ENCODE measurements at regions not wholly inside any gene's neighbourhood (a gene's known extent, or its start where the extent isn't known, plus 50 kb on each side); places are given as distances from the start of the nearest gene placed in this dataset.

DNA sequence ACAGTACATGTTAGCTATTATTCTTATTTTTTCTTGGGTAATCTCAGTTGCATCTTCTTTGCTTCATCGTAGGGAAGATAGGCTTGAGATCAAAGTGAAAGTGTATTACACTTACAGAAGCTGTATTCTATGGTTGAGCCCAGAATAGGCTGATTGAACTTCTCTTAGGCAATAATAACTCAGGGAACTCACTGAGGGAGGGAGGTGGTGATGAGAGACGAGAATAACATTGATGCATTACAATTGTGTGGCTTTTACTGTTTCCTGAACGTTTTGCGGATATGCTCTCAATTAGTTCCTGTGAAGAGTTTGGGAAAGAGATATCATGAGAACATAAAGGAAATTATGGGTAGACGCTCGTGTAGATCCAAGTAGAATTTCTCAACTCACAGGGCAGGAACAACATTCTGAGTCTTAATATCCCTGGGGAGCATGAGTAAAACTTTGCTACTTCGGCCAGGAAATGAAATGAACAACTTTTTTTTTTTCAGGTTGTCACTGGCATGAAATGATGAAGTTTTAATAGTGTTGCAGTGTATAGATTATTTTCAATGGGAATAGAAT, 302.2 kb downstream of the TUSC7 start:
- H3K27me3 ChIP-seq (replicated peaks in 1 of 7), result no peaks in the 10 kb centered on the region
- H3K4me1 ChIP-seq, result peaks cover 0 to 3% (median 0%) of the 10 kb centered on the region in 6 donors
- no peaks in the 10 kb centered on the region for H3K36me3 ChIP-seq
- intact Hi-C loops (cut with DNase I; ENCODE audit: low total_unique reads), result no loop called here
- no peak for DNase-seq
- no peak overlapping the region for H3K27ac ChIP-seq
- H3K9me3 ChIP-seq, result no peaks in the 10 kb centered on the region
- H3K4me3 ChIP-seq, result no peak overlapping the region
- TF ChIP-seq POLR2AphosphoS5 (IDR thresholded peaks at IDR 0.05), result no peak
- TF ChIP-seq, protein P1, sequence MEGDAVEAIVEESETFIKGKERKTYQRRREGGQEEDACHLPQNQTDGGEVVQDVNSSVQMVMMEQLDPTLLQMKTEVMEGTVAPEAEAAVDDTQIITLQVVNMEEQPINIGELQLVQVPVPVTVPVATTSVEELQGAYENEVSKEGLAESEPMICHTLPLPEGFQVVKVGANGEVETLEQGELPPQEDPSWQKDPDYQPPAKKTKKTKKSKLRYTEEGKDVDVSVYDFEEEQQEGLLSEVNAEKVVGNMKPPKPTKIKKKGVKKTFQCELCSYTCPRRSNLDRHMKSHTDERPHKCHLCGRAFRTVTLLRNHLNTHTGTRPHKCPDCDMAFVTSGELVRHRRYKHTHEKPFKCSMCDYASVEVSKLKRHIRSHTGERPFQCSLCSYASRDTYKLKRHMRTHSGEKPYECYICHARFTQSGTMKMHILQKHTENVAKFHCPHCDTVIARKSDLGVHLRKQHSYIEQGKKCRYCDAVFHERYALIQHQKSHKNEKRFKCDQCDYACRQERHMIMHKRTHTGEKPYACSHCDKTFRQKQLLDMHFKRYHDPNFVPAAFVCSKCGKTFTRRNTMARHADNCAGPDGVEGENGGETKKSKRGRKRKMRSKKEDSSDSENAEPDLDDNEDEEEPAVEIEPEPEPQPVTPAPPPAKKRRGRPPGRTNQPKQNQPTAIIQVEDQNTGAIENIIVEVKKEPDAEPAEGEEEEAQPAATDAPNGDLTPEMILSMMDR (IDR thresholded peaks at IDR 0.05 in 8 of 11, conservative IDR thresholded peaks at IDR 0.05 in 3 of 11), result no peak
- TF ChIP-seq POLR2A (IDR thresholded peaks at IDR 0.05), result no peak
- 15 to 50% (median 32%) methylated on average over 7 of the region's 7 CpGs for WGBS, 5 donors

- no peaks in the 10 kb centered on the region for H3K36me3 ChIP-seq
- no peak for DNase-seq
- WGBS, 5 donors, result 85 to 98% (median 91%) methylated on average over 2 of the region's 2 CpGs
- H3K4me1 ChIP-seq, result peaks cover 0 to 11% (median 5%) of the 10 kb centered on the region in 6 donors
- H3K27ac ChIP-seq, result no peak overlapping the region
- no peaks in the 10 kb centered on the region for H3K9me3 ChIP-seq
- intact Hi-C loops (cut with DNase I; ENCODE audit: low total_unique reads), result no loop called here
- H3K27me3 ChIP-seq (replicated peaks in 1 of 7), result peaks cover 0 to 8% (median 0%) of the 10 kb centered on the region in 7 donors
- H3K4me3 ChIP-seq, result no peak overlapping the region
- TF ChIP-seq, protein P1 (IDR thresholded peaks at IDR 0.05 in 8 of 11, conservative IDR thresholded peaks at IDR 0.05 in 3 of 11), result no peak
- TF ChIP-seq POLR2A (IDR thresholded peaks at IDR 0.05), result no peak
- TF ChIP-seq POLR2AphosphoS5 (IDR thresholded peaks at IDR 0.05), result no peak
Measured at GRCh38 chr3:117016378-117016777, 306.8 kb downstream of the TUSC7 start.

DNA sequence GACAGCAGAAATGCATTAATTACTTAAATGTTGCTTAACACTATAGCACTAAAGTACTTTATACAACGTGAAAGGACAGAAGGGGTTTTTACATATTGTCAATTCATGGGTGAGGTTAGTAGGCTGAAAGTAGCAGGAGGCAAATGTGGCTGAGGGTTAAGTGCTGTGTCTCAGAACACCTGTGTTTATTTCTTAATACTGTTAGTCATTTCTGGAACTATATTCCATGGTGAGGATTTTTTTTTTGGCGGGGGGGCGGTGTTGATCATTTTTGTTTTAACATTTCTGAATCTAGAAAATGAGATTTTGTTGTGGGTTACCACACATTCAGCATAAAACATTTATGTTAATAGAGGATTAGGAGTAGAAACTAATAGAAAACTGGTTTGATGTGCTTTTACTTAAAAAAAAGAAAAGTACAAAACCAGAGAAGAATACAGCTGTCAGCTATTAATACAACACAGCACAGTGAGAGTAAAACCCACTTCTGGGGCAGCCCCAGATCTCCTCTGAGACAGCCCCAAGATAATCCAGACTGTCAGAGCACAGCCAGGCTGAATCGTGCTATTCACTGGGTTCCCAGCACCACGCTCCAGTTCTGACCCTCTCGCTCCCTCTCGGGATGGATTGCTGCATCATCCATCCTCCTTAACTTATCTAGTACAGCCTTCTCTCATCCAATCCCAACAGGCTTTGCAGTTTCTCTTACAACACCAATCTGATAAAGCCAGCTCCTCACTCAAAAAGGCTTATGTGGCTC, 307.7 kb downstream of the TUSC7 start:
- TF ChIP-seq POLR2A (IDR thresholded peaks at IDR 0.05), result no peak
- TF ChIP-seq POLR2AphosphoS5 (IDR thresholded peaks at IDR 0.05), result no peak
- TF ChIP-seq, protein P1 (IDR thresholded peaks at IDR 0.05 in 8 of 11, conservative IDR thresholded peaks at IDR 0.05 in 3 of 11), result no peak
- Histone ChIP-seq H3K4me3 (no peak overlapping the region), H3K27ac (no peak overlapping the region), H3K4me1 (peaks cover 0 to 9% (median 5%) of the 10 kb centered on the region in 6 donors), H3K9me3 (no peaks in the 10 kb centered on the region), H3K27me3 (replicated peaks in 1 of 7) (peaks cover 0 to 8% (median 0%) of the 10 kb centered on the region in 7 donors), H3K36me3 (no peaks in the 10 kb centered on the region)
- WGBS, 5 donors, result 65 to 76% (median 74%) methylated on average over 6 to 7 of the region's 7 CpGs
- no peak for DNase-seq
- intact Hi-C loops (cut with DNase I; ENCODE audit: low total_unique reads), result no loop called here

DNA sequence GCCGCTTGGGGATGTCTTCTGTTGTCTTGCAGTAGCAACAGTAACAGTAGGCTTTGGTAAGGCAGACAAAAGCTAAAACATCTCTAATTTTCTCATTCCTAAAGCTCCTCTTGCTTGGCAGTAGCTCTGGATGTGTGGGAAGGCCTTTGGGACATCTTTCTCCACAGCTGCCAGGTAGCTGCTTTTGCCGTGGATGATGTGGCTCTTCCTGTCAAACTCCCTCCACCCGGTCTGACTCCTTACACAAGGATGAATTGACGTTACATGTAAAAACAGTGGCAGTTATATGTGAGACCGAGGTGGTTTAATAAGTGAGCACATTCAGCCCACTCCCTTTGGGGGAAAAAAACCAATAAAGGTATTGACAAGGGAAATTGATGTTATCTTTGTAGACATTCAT, 309.1 kb downstream of the TUSC7 start:
- Histone ChIP-seq H3K4me3 (no peak overlapping the region), H3K4me1 (peaks cover 0 to 9% (median 5%) of the 10 kb centered on the region in 6 donors), H3K27ac (no peak overlapping the region), H3K9me3 (no peaks in the 10 kb centered on the region), H3K36me3 (no peaks in the 10 kb centered on the region), H3K27me3 (replicated peaks in 1 of 7) (peaks cover 0 to 8% (median 0%) of the 10 kb centered on the region in 7 donors)
- 39 to 56% (median 47%) methylated on average over 5 of the region's 5 CpGs for WGBS, 5 donors
- no peak for DNase-seq
- intact Hi-C loops (cut with DNase I; ENCODE audit: low total_unique reads), result no loop called here
- TF ChIP-seq POLR2AphosphoS5 (IDR thresholded peaks at IDR 0.05) (no peak), POLR2A (IDR thresholded peaks at IDR 0.05) (no peak)
- TF ChIP-seq, protein P1 (IDR thresholded peaks at IDR 0.05 in 8 of 11, conservative IDR thresholded peaks at IDR 0.05 in 3 of 11), result no peak

All from spleen (tissue), 11 donors.